ES-I3 (cell line): ENCODE measurements at regions not wholly inside any gene's neighbourhood (a gene's known extent, or its start where the extent isn't known, plus 50 kb on each side); places are given as distances from the start of the nearest gene placed in this dataset.
"Not testable (repeated sequence)": the region's sequence is repeated elsewhere in the genome, so short reads cannot be mapped to it uniquely, and the experiment has no call there.

Experiments
- H3K36me3 ChIP-seq: 2 replicates; pipeline ENCODE4 v1.6.1; 2013; ENCODE audit warnings: mild to moderate bottlenecking, low read length, control low read depth, moderate library complexity; ENCODE audit not compliant: insufficient read depth
- H3K4me1 ChIP-seq: 2 replicates; pipeline ENCODE4 v1.6.1; 2013; ENCODE audit warnings: mild to moderate bottlenecking, control low read depth, low read length; ENCODE audit not compliant: insufficient read depth
- H3K9ac ChIP-seq: 2 replicates; pipeline ENCODE4 v1.6.1; 2013; ENCODE audit warnings: low read depth, mild to moderate bottlenecking, low read length, moderate library complexity
- H3K9me3 ChIP-seq: 2 replicates; pipeline ENCODE4 v1.6.1; 2013; ENCODE audit warnings: mild to moderate bottlenecking, low read length, moderate library complexity; ENCODE audit not compliant: control insufficient read depth, insufficient read depth

DNA sequence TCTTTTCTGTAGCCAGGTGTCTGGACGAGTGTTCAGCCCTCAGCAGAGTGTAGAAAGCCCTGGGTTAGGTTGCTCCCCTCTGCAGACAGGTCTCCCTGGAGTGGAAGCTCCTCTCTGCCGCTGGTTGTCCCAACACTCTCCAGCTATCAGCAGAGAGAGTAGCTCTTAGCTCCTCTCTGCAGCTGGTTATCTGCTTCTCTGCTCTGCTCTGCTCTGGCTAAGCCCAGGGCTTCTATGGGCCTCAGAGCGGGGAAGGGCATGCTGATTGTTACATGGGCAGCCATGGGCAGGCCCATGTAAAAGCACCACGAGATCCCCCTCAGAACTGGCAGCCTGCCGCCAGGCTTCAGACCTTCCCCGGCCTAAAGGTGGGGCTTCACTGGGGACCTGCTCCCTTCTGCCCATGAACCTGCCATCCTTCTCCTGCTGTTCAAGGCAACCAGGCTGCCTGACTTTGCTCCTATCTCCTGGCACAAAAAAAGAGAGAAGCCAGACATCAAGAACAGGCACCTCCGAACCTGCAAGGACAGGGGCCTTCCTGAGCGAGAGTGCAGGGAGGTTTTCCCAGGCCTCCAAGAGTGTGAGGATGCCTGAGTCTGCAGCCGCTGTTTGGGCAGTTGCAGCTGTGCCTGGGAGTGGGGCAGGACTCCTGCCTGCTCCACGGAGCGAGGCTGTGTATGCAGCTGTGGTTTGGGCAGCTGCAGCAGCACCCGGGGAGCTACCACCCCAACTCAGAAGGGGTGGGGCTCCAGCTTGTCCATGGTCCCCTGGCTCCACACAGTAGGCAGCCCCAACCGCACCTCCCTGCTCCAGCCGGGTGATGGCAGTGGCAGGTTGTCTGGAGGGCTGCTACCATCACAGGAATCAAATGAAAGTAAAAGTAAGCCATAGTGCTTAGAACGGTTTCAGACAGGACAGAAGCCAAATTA, 973.7 kb downstream of the LTN1 start:
- Histone ChIP-seq H3K36me3 (no peaks in the 10 kb centered on the region), H3K9ac (no peak overlapping the region), H3K9me3 (no peaks in the 10 kb centered on the region), H3K4me1 (no peaks in the 10 kb centered on the region)

DNA sequence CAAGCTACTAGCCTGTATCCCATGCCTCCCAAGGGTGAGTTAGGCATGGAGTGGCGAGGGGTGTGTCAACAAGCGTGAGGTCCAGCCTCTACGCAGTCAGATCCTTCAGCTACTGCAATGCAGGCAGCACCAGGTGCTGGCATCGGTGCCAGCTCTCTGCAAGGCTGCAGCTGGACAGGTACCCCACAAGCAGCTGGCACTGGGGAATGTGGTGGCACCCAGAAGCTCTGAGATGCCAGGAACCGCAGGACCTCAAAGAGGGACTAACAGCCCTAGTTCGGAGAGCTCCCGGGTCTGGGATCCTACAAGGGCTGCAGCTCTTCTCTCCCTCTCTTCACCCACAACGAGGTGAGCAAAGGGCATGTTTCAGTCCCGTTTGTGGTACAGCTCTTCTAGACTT, 974.5 kb downstream of the LTN1 start:
- Histone ChIP-seq H3K9ac (no peak overlapping the region), H3K9me3 (no peaks in the 10 kb centered on the region), H3K36me3 (no peaks in the 10 kb centered on the region), H3K4me1 (no peaks in the 10 kb centered on the region)

DNA sequence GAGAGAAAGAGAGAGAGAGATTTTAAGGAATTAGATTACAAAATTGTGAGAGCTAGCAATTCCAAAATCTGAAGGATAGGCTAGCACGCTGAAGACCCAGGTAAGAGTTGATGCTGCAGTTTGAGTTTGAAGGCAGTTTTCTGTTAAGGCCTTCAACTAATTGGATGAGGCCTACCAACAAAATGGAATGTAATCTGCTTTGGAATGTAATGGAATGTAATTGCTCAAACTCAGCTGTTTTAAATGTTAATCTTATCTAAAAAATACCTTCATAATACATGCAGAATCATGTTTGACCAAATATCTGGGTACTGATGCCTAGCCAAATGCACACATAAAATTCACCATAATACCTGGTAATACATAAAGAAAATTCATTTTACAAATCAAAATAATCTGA, 976.1 kb downstream of the LTN1 start:
- Histone ChIP-seq H3K36me3 (no peaks in the 10 kb centered on the region), H3K9me3 (no peaks in the 10 kb centered on the region), H3K4me1 (no peaks in the 10 kb centered on the region), H3K9ac (no peak overlapping the region)

DNA sequence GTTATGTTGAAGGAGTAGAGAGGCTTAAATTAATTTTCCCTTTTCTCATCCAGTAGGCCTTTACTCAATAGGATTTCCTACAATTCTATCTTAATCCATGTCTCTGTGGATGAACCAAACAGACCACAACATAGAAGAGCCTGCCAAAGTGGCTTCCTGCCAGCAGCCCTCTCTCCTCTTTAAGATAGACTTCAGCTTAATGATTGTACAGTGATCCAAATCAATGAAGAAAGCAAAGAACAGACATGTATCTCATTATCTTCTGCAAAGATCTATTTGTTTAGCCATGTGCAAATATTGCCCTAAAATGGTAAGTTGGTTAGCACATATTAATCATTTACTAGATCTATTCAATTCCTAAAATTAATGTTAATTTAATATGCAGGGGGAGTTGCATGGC, 979.6 kb downstream of the LTN1 start:
- H3K9ac ChIP-seq, H3K4me1 ChIP-seq, H3K36me3 ChIP-seq, H3K9me3 ChIP-seq: not testable (repeated sequence)

DNA sequence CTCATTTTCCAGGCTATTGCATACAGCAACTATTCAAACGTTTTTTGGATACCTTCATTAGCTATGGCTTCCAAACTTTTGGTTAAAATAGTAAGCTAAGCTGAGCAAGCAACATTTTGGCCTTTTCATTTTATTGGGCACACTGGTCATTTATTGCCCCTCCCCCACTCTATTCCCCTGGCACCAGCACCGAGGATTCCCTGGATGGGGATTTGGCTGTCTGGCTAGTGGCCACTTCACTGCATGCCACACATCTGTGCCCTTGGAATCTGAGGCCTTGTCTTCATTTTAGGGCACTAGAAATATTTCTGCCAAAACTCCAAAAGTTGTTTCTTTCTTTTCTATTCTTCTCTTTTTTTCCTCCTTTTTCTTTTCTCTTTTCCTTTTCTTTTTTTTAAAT, 980.7 kb downstream of the LTN1 start:
- not testable (repeated sequence) for H3K9ac ChIP-seq, H3K9me3 ChIP-seq, H3K4me1 ChIP-seq, H3K36me3 ChIP-seq

DNA sequence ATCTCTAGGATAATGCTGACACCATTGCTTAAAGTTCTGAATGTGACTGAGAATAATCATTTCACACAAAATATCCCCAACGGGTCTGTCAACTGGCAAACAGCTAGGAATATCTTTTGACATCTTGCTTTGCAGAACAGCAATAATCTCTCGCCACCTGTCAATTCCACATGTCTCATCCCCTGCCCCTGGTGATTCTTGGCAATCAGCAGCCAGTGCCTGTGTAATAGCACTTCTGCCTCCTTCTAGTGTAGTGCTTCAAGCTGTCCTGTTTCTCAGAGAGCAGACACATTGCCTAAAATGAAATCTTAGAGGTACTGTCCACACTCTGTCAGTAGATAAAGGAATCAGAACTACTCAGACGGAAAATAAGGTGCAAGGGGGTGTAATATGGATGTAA, 984.4 kb downstream of the LTN1 start:
- not testable (repeated sequence) for H3K36me3 ChIP-seq, H3K9ac ChIP-seq, H3K4me1 ChIP-seq, H3K9me3 ChIP-seq

DNA sequence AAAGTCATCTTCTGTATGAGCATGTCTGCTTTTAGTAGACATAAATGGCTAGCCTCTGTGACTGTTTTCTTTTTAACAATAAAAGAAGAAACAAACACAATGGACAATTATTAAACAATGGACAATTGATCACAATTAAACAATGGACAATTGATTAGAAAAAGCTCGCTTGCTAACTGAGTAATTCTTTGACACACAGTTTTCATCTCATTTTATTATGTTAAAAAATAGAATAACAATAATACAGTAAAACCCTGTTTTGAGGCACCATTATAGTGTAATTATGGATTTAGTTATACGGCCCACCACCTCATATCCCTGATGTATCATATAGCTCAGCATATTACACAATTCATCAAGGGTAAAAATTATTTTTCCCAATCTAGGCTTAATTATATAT, 989.0 kb downstream of the LTN1 start:
- not testable (repeated sequence) for H3K4me1 ChIP-seq, H3K36me3 ChIP-seq, H3K9me3 ChIP-seq, H3K9ac ChIP-seq

DNA sequence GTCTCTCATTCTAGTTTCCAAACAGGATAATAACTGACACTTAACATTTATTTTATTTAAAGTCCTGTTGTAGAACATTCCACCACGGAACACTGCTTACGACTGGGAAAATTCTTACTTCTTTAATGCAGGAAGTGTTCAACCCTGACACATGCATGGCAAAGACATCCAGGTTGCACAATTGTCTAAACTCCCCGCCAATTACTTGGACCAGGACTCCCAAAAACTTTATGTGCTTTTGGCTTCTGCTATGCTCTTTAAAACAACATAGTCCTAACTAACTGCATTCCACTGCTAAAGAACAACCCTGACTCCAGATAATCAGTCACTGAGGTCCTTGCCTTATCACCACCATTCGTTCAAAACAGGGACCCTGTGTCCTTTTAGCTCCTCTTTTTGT, 995.8 kb downstream of the LTN1 start:
- H3K9ac ChIP-seq, H3K4me1 ChIP-seq, H3K36me3 ChIP-seq, H3K9me3 ChIP-seq: not testable (repeated sequence)

DNA sequence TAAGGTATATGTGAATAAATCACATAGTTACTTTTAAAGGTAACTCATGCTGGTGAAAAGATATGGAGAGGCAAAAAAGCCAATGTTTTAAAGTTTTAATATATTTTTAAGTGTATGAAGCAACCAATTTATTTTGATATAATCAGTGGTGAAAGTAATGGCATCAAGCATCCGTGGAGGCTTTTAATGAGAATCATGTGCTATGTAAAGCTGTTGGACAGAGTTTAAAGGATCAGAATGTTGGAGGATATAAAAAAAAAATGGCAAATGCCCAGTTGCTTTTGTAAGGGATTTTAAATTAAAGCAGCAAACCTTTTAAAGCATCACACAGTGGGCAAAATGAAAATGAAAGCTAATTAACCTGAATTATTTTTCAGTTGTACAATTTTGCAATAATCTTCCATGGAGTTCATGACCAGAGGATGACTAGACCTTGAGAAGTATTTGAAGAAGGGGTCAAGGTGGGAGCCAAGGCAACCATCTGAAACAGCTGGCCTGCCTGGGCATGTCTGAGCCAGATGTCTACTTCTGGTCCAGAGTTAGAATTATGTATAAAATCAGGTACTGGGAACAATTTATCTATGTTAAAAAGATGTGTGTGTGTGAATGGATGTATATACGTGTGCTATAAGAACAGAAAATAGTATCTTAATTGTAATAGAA, 1007.9 kb downstream of the LTN1 start:
- H3K9ac ChIP-seq, H3K36me3 ChIP-seq, H3K4me1 ChIP-seq, H3K9me3 ChIP-seq: not testable (repeated sequence)

DNA sequence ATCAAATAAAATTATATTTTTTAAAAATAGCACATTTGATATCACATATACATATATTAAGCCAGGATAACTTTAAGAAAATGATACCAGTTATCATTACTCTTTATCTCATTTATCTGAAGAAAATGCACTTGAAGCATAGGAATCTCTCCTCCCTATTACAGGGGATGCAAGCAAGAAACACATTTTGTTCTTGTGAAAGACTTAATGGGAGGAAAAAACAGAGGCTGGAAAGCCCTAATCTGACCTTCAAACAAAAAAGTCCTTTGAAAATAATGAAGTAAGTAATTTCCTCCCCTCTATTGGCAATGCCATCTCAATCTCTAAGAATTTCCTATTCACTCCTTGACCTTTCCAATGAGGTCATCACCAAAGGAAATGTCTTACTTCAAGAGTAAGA, 1012.6 kb upstream of the ADAMTS5 start:
- H3K9ac ChIP-seq, H3K36me3 ChIP-seq, H3K9me3 ChIP-seq, H3K4me1 ChIP-seq: not testable (repeated sequence)

DNA sequence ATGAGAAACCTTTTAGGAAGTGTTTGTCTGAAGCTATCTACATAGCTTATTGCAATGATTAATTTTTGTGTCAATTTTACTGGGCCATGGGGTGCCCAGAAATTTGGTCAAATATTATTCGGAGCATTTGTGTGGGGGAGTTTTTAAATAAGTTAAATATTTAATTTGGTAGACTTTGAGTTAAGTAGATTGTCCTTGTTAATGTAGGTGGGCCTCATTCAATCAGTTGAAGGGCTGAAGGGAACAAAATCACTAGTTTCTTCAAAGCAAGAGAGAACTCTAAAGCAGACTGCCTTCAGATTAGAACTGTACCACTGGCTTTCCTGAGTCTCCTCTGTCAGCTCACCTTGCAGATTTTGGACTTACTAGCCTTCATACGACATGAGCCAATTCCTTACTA, 1008.6 kb upstream of the ADAMTS5 start:
- Histone ChIP-seq H3K36me3 (no peaks in the 10 kb centered on the region), H3K9me3 (no peaks in the 10 kb centered on the region), H3K9ac (no peak overlapping the region), H3K4me1 (no peaks in the 10 kb centered on the region)

DNA sequence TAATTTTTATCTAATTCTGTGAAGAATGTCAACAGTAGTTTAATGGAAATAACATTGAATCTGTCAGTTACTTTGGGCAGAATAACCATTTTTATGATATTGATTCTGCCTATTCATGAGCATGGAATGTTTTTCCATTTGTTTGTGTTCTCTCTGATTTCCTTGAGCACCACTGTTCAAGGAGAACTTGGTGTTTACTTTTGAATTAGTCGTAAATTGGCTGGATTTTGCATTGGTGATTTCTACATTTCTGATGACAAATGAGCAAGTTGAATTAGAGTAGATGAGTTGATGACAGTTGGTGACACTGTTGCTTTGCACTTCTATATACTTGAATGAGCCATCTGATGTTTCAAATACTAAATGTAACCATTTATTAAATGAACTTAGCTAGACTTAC, 1007.3 kb upstream of the ADAMTS5 start:
- H3K9ac ChIP-seq, H3K9me3 ChIP-seq, H3K36me3 ChIP-seq: not testable (repeated sequence)

DNA sequence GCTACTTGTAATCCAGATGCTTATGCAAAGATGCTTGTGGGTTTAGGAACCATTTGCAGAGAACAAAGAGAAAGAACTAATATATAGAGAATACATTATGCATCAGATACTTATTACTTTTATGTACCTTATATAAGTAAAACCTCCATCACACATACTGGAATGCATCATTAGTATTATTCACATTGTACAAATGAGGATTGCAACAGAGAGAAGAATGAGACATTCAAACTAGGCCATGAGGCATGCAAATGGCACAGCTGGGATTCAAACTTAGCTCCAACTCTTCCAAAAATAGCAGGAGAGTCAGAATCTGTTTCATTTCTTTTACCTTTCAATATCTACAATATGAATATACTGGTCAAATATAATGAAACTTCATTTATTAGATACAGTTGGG, 1001.4 kb upstream of the ADAMTS5 start:
- H3K9ac ChIP-seq, H3K9me3 ChIP-seq, H3K36me3 ChIP-seq, H3K4me1 ChIP-seq: not testable (repeated sequence)

More for the DNA sequence above, 1007.3 kb upstream of the ADAMTS5 start:
- not testable (repeated sequence) for H3K4me1 ChIP-seq

DNA sequence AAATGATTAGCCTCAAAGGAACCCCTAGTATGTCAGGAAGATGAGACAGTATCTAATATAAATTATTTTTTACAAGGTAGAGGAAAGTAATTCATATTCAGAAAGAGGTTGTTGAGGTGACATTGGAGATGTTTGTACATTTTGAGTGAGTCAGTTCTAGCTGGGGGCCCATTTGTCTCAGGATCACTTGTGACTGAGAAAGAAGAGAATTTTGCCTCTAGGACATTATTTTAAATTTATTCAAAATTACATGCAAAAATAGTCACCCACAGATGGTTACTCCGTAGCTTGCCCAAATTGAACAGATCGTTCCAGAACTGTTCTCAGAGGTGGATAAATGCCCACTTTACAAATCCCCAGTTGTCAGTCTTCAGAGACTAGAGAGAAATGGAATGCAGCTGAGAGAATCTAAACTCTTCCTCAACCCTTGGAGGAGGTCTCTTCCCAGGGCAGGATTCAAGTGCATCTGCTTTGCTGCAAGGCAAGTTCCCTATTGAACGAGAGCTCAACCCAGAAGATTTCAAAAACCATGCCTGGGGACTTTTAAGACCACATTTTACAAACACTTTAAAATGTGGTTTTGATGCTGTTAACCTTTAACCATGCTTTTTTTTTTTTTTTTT, 987.8 kb upstream of the ADAMTS5 start:
- H3K36me3 ChIP-seq: no peaks in the 10 kb centered on the region
- no peaks in the 10 kb centered on the region; the same call in 1 of the 2 replicates for H3K9me3 ChIP-seq
- no peaks in the 10 kb centered on the region for H3K4me1 ChIP-seq
- no peak overlapping the region for H3K9ac ChIP-seq
